ENCODE measurements at regions not wholly inside any gene's neighbourhood (a gene's known extent, or its start where the extent isn't known, plus 50 kb on each side); places are given as distances from the start of the nearest gene placed in this dataset.

GRCh38 chr6:14281811-14282660, 164.5 kb downstream of the CD83 start:
- no peak overlapping the region for H3K4me3 ChIP-seq (ENCODE audit: low read depth, low read length)
- no peak for TF ChIP-seq CTCF (IDR thresholded peaks at IDR 0.05; ENCODE audit: low read depth, low read length)

- TF ChIP-seq CTCF (IDR thresholded peaks at IDR 0.05; ENCODE audit: low read depth, low read length): no peak
- no peak overlapping the region for H3K4me3 ChIP-seq (ENCODE audit: low read depth, low read length)
Observed at GRCh38 chr6:14282854-14283505, 165.4 kb downstream of the CD83 start.

- TF ChIP-seq CTCF (IDR thresholded peaks at IDR 0.05; ENCODE audit: low read depth, low read length): no peak
Observed at GRCh38 chr6:14283600-14284235, 166.1 kb downstream of the CD83 start.

GRCh38 chr6:14284969-14285590, 167.5 kb downstream of the CD83 start:
- no peak for TF ChIP-seq CTCF (IDR thresholded peaks at IDR 0.05; ENCODE audit: low read depth, low read length)
- no peak overlapping the region for H3K4me3 ChIP-seq (ENCODE audit: low read depth, low read length)

More at GRCh38 chr6:14283600-14284235, 166.1 kb downstream of the CD83 start:
- no peak overlapping the region for H3K4me3 ChIP-seq (ENCODE audit: low read depth, low read length)

DNA sequence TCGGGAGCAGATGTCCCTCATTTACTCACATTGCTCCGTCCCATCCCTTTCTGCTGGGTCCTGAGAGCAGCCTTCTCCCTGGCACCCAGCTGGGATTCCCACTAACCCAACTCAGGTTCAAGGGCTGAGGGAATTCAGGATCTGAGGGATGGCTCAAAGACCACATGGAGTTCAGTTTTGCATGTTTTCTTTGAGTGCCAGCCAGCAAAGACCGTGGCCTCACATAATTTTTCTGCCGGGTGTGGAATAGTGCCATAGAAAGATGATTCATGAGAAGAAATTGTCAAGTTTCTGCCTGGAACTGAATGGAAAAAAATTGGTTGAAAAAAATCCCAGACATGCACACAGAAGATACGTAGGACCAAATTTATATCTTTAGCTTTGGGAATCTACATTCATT, 168.6 kb downstream of the CD83 start:
- no peak for TF ChIP-seq CTCF (IDR thresholded peaks at IDR 0.05; ENCODE audit: low read depth, low read length)
- no peak overlapping the region for H3K4me3 ChIP-seq (ENCODE audit: low read depth, low read length)

DNA sequence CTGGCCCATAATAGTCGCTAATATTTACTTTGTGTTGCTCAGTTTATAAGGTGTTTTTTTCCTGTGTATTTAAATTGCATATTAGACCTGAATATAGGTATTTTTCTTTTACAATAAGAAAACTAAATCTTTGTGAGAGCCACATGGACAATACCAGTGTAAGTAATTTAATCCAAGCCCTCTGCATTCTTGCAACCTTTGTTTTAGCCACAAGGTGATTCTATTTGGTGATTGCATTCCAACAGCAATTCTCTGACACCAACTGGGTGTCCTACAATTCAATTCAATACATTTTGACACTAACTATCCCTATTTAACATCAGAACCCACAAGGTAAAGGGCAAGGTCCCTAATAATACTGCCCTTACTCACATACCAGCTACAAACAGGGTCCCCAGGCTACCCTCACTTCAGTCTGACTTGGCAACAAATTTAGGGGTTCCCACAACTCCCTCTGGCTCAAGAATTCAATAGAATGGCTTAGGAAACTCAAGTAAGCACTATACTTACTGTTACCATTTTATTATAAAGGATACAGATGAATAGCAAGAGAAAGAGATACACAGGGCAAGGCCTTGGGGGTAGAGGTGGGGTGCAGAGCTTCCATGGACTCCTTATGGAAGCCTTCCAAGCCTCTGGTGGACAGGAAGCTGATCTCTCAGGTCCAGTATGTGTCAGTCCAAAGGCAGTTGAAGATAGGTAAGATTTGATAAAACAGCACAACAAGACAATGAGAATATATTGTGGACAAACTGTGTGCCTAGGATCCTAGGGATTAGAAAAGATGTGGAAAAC, 169.3 kb downstream of the CD83 start:
- no peak overlapping the region for H3K4me3 ChIP-seq (ENCODE audit: low read depth, low read length)

More for the DNA sequence above, 169.3 kb downstream of the CD83 start:
- TF ChIP-seq CTCF (IDR thresholded peaks at IDR 0.05; ENCODE audit: low read depth, low read length): no peak

All from WI38 (cell line).